ENCODE measurements at regions not wholly inside any gene's neighbourhood (a gene's known extent, or its start where the extent isn't known, plus 50 kb on each side); places are given as distances from the start of the nearest gene placed in this dataset.

DNA sequence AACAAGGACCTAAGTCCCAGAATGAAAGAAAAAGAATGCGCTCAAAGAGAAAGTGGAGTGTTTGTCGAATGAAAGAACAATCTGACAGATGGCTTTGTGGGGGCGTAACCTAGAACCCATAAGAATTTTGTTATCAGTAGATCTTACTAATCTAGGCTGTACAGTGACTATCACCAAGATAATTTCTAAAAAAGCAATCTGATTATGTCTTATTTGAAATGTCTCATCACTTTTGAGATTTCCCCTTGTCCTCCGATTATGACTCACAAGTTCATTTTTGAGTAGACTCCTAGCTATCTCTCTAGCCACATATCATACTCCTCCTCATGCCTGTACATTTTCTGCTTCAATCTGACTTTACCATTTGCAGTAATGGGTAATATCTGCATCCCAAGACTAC is 135.6 kb upstream of the SMARCA2 start:
- 94% methylated on average over 4 of the region's 4 CpGs for WGBS (ENCODE audit: low lambda C conversion rate, missing lambda C conversion rate)
- no peak overlapping the region for H2AFZ ChIP-seq
- no peak for DNase-seq (ENCODE audit: low spot score)
- no peaks in the 10 kb centered on the region for H3K4me1 ChIP-seq (ENCODE audit: insufficient read depth)
- no peaks in the 10 kb centered on the region for H3K27me3 ChIP-seq
- TF ChIP-seq, protein P1, sequence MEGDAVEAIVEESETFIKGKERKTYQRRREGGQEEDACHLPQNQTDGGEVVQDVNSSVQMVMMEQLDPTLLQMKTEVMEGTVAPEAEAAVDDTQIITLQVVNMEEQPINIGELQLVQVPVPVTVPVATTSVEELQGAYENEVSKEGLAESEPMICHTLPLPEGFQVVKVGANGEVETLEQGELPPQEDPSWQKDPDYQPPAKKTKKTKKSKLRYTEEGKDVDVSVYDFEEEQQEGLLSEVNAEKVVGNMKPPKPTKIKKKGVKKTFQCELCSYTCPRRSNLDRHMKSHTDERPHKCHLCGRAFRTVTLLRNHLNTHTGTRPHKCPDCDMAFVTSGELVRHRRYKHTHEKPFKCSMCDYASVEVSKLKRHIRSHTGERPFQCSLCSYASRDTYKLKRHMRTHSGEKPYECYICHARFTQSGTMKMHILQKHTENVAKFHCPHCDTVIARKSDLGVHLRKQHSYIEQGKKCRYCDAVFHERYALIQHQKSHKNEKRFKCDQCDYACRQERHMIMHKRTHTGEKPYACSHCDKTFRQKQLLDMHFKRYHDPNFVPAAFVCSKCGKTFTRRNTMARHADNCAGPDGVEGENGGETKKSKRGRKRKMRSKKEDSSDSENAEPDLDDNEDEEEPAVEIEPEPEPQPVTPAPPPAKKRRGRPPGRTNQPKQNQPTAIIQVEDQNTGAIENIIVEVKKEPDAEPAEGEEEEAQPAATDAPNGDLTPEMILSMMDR (IDR thresholded peaks at IDR 0.05; ENCODE audit: poor library complexity), result no peak
- TF ChIP-seq EZH2 (IDR thresholded peaks at IDR 0.05; ENCODE audit: borderline replicate concordance) (no peak), EZH2phosphoT487 (IDR thresholded peaks at IDR 0.05; ENCODE audit: low read depth, severe bottlenecking, unreplicated experiment) (no peak)
- H3K27ac ChIP-seq, result no peak overlapping the region
- H3K9me2 ChIP-seq (replicated peaks; ENCODE audit: insufficient read depth), result no peaks in the 10 kb centered on the region
- no peak overlapping the region for H3K4me2 ChIP-seq
- no peaks in the 10 kb centered on the region for H3K79me2 ChIP-seq
- no peaks in the 10 kb centered on the region for H4K20me1 ChIP-seq (ENCODE audit: insufficient read depth, poor library complexity, severe bottlenecking)
- H3K9me3 ChIP-seq (ENCODE audit: low read depth), result no peaks in the 10 kb centered on the region
- H3K36me3 ChIP-seq (replicated peaks; ENCODE audit: insufficient read depth, low read depth), result no peaks in the 10 kb centered on the region
- H3K4me3 ChIP-seq, result no peak overlapping the region

DNA sequence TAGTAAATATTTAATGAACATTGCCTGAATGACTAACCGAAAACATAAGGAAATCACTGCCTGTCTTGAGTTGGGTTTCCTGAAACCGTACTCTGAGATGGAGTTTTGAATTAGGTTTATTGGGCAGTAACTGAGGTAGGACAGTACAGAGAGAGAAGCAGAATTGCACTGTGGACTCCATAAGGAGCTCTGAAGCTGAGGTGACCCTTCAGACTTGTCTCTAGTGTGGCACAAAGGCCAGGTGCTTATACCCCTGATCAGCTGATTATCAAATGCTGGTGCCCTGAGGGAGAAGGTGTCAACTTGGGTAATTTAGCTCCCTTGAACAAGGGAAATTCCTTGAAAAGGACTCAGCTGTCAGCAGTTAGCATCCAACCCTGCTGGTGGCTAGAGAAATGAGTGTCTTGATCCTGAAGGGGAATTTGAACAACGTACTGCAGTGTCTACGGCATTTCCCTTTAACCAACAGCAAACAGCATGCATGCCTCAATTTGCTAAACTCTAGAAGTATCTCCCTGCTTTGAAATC is 135.0 kb upstream of the SMARCA2 start:
- WGBS (ENCODE audit: low lambda C conversion rate, missing lambda C conversion rate), result 87% methylated on average over 4 of the region's 4 CpGs

GRCh38 chr9:1881708-1882295 is 133.3 kb upstream of the SMARCA2 start:
- Histone ChIP-seq H3K9me3 (ENCODE audit: low read depth) (no peaks in the 10 kb centered on the region), H3K4me1 (ENCODE audit: insufficient read depth) (no peaks in the 10 kb centered on the region), H3K27me3 (no peaks in the 10 kb centered on the region), H2AFZ (no peak overlapping the region), H3K9me2 (replicated peaks; ENCODE audit: insufficient read depth) (no peaks in the 10 kb centered on the region), H3K4me3 (no peak overlapping the region), H3K4me2 (no peak overlapping the region), H3K27ac (no peak overlapping the region), H4K20me1 (ENCODE audit: insufficient read depth, poor library complexity, severe bottlenecking) (no peaks in the 10 kb centered on the region), H3K36me3 (replicated peaks; ENCODE audit: insufficient read depth, low read depth) (no peaks in the 10 kb centered on the region), H3K79me2 (no peaks in the 10 kb centered on the region)
- 45% methylated on average over 2 of the region's 2 CpGs for WGBS (ENCODE audit: low lambda C conversion rate, missing lambda C conversion rate)
- DNase-seq (ENCODE audit: low spot score), result no peak
- TF ChIP-seq, protein P1 (IDR thresholded peaks at IDR 0.05; ENCODE audit: poor library complexity), result no peak
- TF ChIP-seq EZH2 (IDR thresholded peaks at IDR 0.05; ENCODE audit: borderline replicate concordance), result no peak
- TF ChIP-seq EZH2phosphoT487 (IDR thresholded peaks at IDR 0.05; ENCODE audit: low read depth, severe bottlenecking, unreplicated experiment), result no peak

More for the DNA sequence above, 135.0 kb upstream of the SMARCA2 start:
- TF ChIP-seq EZH2phosphoT487 (IDR thresholded peaks at IDR 0.05; ENCODE audit: low read depth, severe bottlenecking, unreplicated experiment) (no peak), EZH2 (IDR thresholded peaks at IDR 0.05; ENCODE audit: borderline replicate concordance) (no peak)
- TF ChIP-seq, protein P1 (IDR thresholded peaks at IDR 0.05; ENCODE audit: poor library complexity), result no peak
- Histone ChIP-seq H3K36me3 (replicated peaks; ENCODE audit: insufficient read depth, low read depth) (no peaks in the 10 kb centered on the region), H3K9me3 (ENCODE audit: low read depth) (no peaks in the 10 kb centered on the region), H4K20me1 (ENCODE audit: insufficient read depth, poor library complexity, severe bottlenecking) (no peaks in the 10 kb centered on the region), H3K79me2 (no peaks in the 10 kb centered on the region), H3K4me3 (no peak overlapping the region), H2AFZ (no peak overlapping the region), H3K27me3 (no peaks in the 10 kb centered on the region), H3K9me2 (replicated peaks; ENCODE audit: insufficient read depth) (no peaks in the 10 kb centered on the region), H3K4me1 (ENCODE audit: insufficient read depth) (no peaks in the 10 kb centered on the region), H3K27ac (no peak overlapping the region), H3K4me2 (no peak overlapping the region)
- DNase-seq (ENCODE audit: low spot score), result no peak

Data from hepatocyte (in vitro differentiated cells).